ENCODE measurements at regions not wholly inside any gene's neighbourhood (a gene's known extent, or its start where the extent isn't known, plus 50 kb on each side); places are given as distances from the start of the nearest gene placed in this dataset.

- no peak for TF ChIP-seq CTCF (IDR thresholded peaks at IDR 0.05)
- TF ChIP-seq EP300 (IDR thresholded peaks at IDR 0.05) = no peak
- no peak for TF ChIP-seq POLR2A (IDR thresholded peaks at IDR 0.05)
These were observed 63.6 kb downstream of the MINAR1 start for GRCh38 chr15:79495775-79496174.
